ENCODE measurements at regions not wholly inside any gene's neighbourhood (a gene's known extent, or its start where the extent isn't known, plus 50 kb on each side); places are given as distances from the start of the nearest gene placed in this dataset.
A peak's percentile ranks its signal among the peaks of the same experiment; 100 is the strongest.
"Not testable (repeated sequence)": the region's sequence is repeated elsewhere in the genome, so short reads cannot be mapped to it uniquely, and the experiment has no call there.

DNA sequence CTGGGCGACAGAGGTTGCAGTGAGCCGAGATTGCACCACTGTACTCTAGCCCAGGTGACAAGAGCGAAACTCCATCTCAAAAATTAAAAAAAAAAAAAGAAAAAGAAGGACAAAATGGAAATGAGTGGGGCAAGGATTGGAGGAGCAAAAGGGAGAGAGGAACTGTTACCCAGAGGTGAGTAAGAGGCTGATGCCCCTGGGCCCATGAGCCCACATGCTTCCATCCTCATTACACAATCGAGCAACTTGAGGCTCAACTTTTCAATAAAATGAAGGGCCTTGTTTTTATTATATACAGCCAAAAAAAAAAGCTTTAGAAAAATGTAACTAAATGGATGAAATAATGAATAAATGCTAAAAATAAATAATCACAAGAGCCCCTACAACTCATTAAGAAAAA lies 91.7 kb upstream of the YWHAQ start:
- no peak overlapping the region for H3K27ac Mint-ChIP-seq (ENCODE audit: unreplicated experiment)
- H3K36me3 Mint-ChIP-seq (ENCODE audit: low read depth), result no peaks in the 10 kb centered on the region
- H3K4me3 Mint-ChIP-seq, result no peak overlapping the region
- no peaks in the 10 kb centered on the region for H3K27me3 Mint-ChIP-seq (ENCODE audit: low read depth)
- DNase-seq (ENCODE audit: low read depth, low spot score), result no peak
- H3K4me1 Mint-ChIP-seq, result no peaks in the 10 kb centered on the region
- H3K9me3 Mint-ChIP-seq, result no peaks in the 10 kb centered on the region
- no peak for TF ChIP-seq CTCF (conservative IDR thresholded peaks at IDR 0.05)

- no peaks in the 10 kb centered on the region for H3K36me3 Mint-ChIP-seq (ENCODE audit: low read depth)
- DNase-seq (ENCODE audit: low read depth, low spot score), result no peak
- H3K4me3 Mint-ChIP-seq, result no peak overlapping the region
- no peaks in the 10 kb centered on the region for H3K27me3 Mint-ChIP-seq (ENCODE audit: low read depth)
- no peak for TF ChIP-seq CTCF (conservative IDR thresholded peaks at IDR 0.05)
- H3K9me3 Mint-ChIP-seq, result no peaks in the 10 kb centered on the region
- H3K4me1 Mint-ChIP-seq, result no peaks in the 10 kb centered on the region
- peak overlapping the region; percentile 59 for H3K27ac Mint-ChIP-seq (ENCODE audit: unreplicated experiment)
These were observed 93.8 kb upstream of the YWHAQ start for GRCh38 chr2:9724565-9724964.

DNA sequence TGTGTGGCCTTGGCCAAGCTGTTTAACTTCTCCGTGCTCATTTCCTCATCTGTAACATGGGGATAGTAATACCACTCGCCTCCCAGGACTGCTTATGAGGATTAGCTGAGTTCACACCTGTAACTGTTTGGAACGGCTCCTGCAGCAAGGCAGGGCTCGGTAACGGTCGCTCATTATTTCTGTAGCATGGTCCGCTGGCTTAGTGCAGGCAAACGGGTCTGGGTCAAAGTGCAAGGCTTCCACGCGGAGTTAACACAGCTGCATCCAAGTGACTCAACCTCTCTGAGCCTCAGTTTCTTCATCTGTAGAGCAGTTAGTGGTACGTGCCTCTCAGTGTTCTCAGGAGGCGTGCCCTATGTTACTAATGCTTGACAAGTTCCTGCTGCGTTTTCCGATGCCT lies 94.3 kb upstream of the YWHAQ start:
- no peaks in the 10 kb centered on the region for H3K36me3 Mint-ChIP-seq (ENCODE audit: low read depth)
- H3K9me3 Mint-ChIP-seq, result no peaks in the 10 kb centered on the region

GRCh38 chr2:9726016-9726415 lies 95.2 kb upstream of the YWHAQ start:
- not testable (repeated sequence) for H3K4me3 Mint-ChIP-seq; H3K36me3 Mint-ChIP-seq (ENCODE audit: low read depth); H3K27me3 Mint-ChIP-seq (ENCODE audit: low read depth); H3K27ac Mint-ChIP-seq (ENCODE audit: unreplicated experiment); H3K9me3 Mint-ChIP-seq; DNase-seq (ENCODE audit: low read depth, low spot score); H3K4me1 Mint-ChIP-seq

More for the DNA sequence above, 94.3 kb upstream of the YWHAQ start:
- H3K27me3 Mint-ChIP-seq (ENCODE audit: low read depth), result no peaks in the 10 kb centered on the region
- no peak for TF ChIP-seq CTCF (conservative IDR thresholded peaks at IDR 0.05)
- no peak for DNase-seq (ENCODE audit: low read depth, low spot score)
- no peak overlapping the region for H3K4me3 Mint-ChIP-seq
- peaks cover 1% of the 10 kb centered on the region for H3K4me1 Mint-ChIP-seq
- H3K27ac Mint-ChIP-seq (ENCODE audit: unreplicated experiment), result no peak overlapping the region

GRCh38 chr2:9730523-9730922 lies 99.7 kb upstream of the YWHAQ start:
- H3K27ac Mint-ChIP-seq (ENCODE audit: unreplicated experiment); H3K9me3 Mint-ChIP-seq; H3K36me3 Mint-ChIP-seq (ENCODE audit: low read depth): not testable (repeated sequence)

GRCh38 chr2:9732824-9733223 lies 102.0 kb upstream of the YWHAQ start:
- no peak overlapping the region for H3K4me3 Mint-ChIP-seq
- H3K27ac Mint-ChIP-seq (ENCODE audit: unreplicated experiment), result no peak overlapping the region
- H3K27me3 Mint-ChIP-seq (ENCODE audit: low read depth), result no peaks in the 10 kb centered on the region
- peaks cover 7% of the 10 kb centered on the region for H3K9me3 Mint-ChIP-seq
- H3K4me1 Mint-ChIP-seq, result peaks cover 4% of the 10 kb centered on the region
- no peaks in the 10 kb centered on the region for H3K36me3 Mint-ChIP-seq (ENCODE audit: low read depth)
- TF ChIP-seq CTCF (conservative IDR thresholded peaks at IDR 0.05), result no peak
- DNase-seq (ENCODE audit: low read depth, low spot score), result no peak

More at GRCh38 chr2:9730523-9730922, 99.7 kb upstream of the YWHAQ start:
- H3K27me3 Mint-ChIP-seq (ENCODE audit: low read depth); H3K4me3 Mint-ChIP-seq; DNase-seq (ENCODE audit: low read depth, low spot score); H3K4me1 Mint-ChIP-seq: not testable (repeated sequence)

GRCh38 chr2:9734308-9734707 lies 103.5 kb upstream of the YWHAQ start:
- peaks cover 9% of the 10 kb centered on the region for H3K9me3 Mint-ChIP-seq
- no peak for DNase-seq (ENCODE audit: low read depth, low spot score)
- H3K27me3 Mint-ChIP-seq (ENCODE audit: low read depth), result no peaks in the 10 kb centered on the region
- peaks cover 4% of the 10 kb centered on the region for H3K4me1 Mint-ChIP-seq
- H3K36me3 Mint-ChIP-seq (ENCODE audit: low read depth), result no peaks in the 10 kb centered on the region
- TF ChIP-seq CTCF (conservative IDR thresholded peaks at IDR 0.05), result no peak
- no peak overlapping the region for H3K4me3 Mint-ChIP-seq
- H3K27ac Mint-ChIP-seq (ENCODE audit: unreplicated experiment), result no peak overlapping the region
